BJ (cell line): ENCODE measurements at regions not wholly inside any gene's neighbourhood (a gene's known extent, or its start where the extent isn't known, plus 50 kb on each side); places are given as distances from the start of the nearest gene placed in this dataset.

Experiments
- CTCF ChIA-PET: fragments of 350-600 bp; formaldehyde crosslinking; extraction: SDS; loops from one replicate; lab custom pipeline; 2021; ENCODE audit warnings: antibody characterized with exemption, inconsistent platforms; lab: Yijun Ruan, JAX
- POLR2A ChIA-PET: fragments of 300-600 bp; sonication (Branson Sonifier 250); formaldehyde crosslinking; extraction: SDS; loops from one replicate; lab custom pipeline; 2021; ENCODE audit warnings: antibody characterized with exemption; lab: Charles Lee
- DNase-seq: peaks from one replicate; pipeline ENCODE4 v3.0.0-alpha.2; 2011; ENCODE audit warnings: low read depth
- H3K27me3 ChIP-seq: 2 replicates; pipeline ENCODE4 v1.6.0; 2011; ENCODE audit warnings: low read length; ENCODE audit not compliant: control insufficient read depth, insufficient read depth
- H3K36me3 ChIP-seq: 2 replicates; pipeline ENCODE4 v1.5.1; 2011; ENCODE audit warnings: low read length; ENCODE audit not compliant: control insufficient read depth, insufficient read depth
- H3K4me3 ChIP-seq: 2 replicates; pipeline ENCODE4 v1.5.1; 2011; ENCODE audit warnings: low read depth, mild to moderate bottlenecking, control low read depth, low read length
- CTCF ChIP-seq: IDR thresholded peaks from 2 replicates; pipeline ENCODE4 v1.5.1; 2011; ENCODE audit warnings: low read depth, mild to moderate bottlenecking, control low read depth, inconsistent platforms, low read length, moderate library complexity; ENCODE audit not compliant: insufficient read depth

DNA sequence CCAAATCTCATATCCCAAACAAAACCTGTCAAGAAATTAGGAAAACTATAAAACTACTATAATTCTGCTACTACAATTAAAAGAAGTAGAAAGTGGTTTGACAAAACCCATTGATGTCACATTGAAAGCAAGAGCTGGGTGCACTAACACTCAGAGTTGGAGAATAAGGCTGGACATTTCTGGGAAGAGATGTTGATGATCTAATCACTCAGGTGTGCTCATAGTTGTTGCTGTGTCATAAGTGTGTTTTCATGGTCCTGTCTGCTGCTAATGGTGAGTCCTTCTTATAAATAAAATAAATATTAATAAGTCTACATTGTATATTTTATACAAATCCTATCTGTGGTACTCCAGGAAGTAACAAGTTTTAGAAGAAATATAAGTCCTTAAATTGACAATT lies 168.2 kb upstream of the LRP1B start:
- no peak overlapping the region for H3K4me3 ChIP-seq
- no peaks in the 10 kb centered on the region for H3K36me3 ChIP-seq
- POLR2A ChIA-PET: no interaction called here
- H3K27me3 ChIP-seq: no peaks in the 10 kb centered on the region
- no peak for DNase-seq
- TF ChIP-seq CTCF: no peak
- CTCF ChIA-PET: no interaction called here

GRCh38 chr2:142294225-142294624 lies 163.4 kb upstream of the LRP1B start:
- ChIA-PET CTCF (no interaction called here), POLR2A (no interaction called here)
- no peak for DNase-seq
- Histone ChIP-seq H3K36me3 (no peaks in the 10 kb centered on the region), H3K4me3 (no peak overlapping the region), H3K27me3 (no peaks in the 10 kb centered on the region)
- no peak for TF ChIP-seq CTCF

DNA sequence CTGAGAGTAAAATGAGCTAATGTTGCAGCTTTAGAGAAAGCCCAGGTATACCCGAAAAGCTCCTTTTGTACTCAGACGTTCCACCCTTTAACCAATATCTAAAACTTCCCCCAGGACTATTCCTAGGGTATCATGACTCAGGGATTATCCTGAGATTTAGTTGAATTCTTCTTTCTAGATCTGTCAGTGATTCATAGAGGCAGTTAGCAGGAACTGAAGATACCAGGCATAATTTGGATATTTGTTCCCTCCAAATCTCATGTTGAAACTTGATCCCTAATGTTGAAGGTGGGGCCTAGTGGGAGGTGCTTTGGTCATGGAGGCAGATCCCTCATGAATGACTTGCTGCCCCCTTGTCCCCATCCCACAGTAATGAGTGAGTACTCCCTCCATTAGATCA lies 161.2 kb upstream of the LRP1B start:
- ChIA-PET CTCF (interaction anchor here (1.3 kb wide), 1 partner anchor 10 kb away, joined by 4 read pairs; no protein-coding TSS in a partner anchor), POLR2A (no interaction called here)
- H3K36me3 ChIP-seq: no peaks in the 10 kb centered on the region
- no peak for TF ChIP-seq CTCF
- peak; percentile 9 for DNase-seq
- no peak overlapping the region for H3K4me3 ChIP-seq
- no peaks in the 10 kb centered on the region for H3K27me3 ChIP-seq

GRCh38 chr2:142290931-142291330 lies 160.1 kb upstream of the LRP1B start:
- CTCF ChIA-PET: interaction anchor here (0.6 to 1.3 kb wide), 3 partner anchors 11 to 47 kb away, joined by 3 to 5 read pairs (median 4); no protein-coding TSS in a partner anchor
- no peak for TF ChIP-seq CTCF
- DNase-seq: no peak
- Histone ChIP-seq H3K27me3 (no peaks in the 10 kb centered on the region), H3K4me3 (no peak overlapping the region), H3K36me3 (no peaks in the 10 kb centered on the region)
- POLR2A ChIA-PET: no interaction called here

GRCh38 chr2:142286618-142287017 lies 155.8 kb upstream of the LRP1B start:
- DNase-seq: no peak
- TF ChIP-seq CTCF: 0 out of 2 replicates have a peak, but pooled peaks have one; percentile 16
- H3K36me3 ChIP-seq: no peaks in the 10 kb centered on the region
- POLR2A ChIA-PET: no interaction called here
- CTCF ChIA-PET: no interaction called here
- no peaks in the 10 kb centered on the region for H3K27me3 ChIP-seq
- no peak overlapping the region for H3K4me3 ChIP-seq
